PC-3 (cell line): ENCODE measurements at regions not wholly inside any gene's neighbourhood (a gene's known extent, or its start where the extent isn't known, plus 50 kb on each side); places are given as distances from the start of the nearest gene placed in this dataset.

Experiments used
- CTCF ChIP-seq: fragments of 300-600 bp; sonication (generic); conservative IDR thresholded peaks from 2 replicates; pipeline ENCODE4 v1.5.1; 2017; ENCODE audit warnings: antibody characterized with exemption, low read depth, mild to moderate bottlenecking, low read length
- EZH2 ChIP-seq: fragments of 300-600 bp; sonication (generic); IDR thresholded peaks from one replicate; pipeline ENCODE4 v1.6.1; 2017; ENCODE audit warnings: antibody characterized with exemption, mild to moderate bottlenecking, low read length; ENCODE audit not compliant: unreplicated experiment

- TF ChIP-seq CTCF (no peak), EZH2 (no peak)
Observed at GRCh38 chr3:164018500-164018899, 1059.8 kb downstream of the SI start.
